Transverse colon (tissue), 4 donors: ENCODE measurements at regions not wholly inside any gene's neighbourhood (a gene's known extent, or its start where the extent isn't known, plus 50 kb on each side); places are given as distances from the start of the nearest gene placed in this dataset.

Source experiments
- DNase-seq: peaks from one replicate; pipeline ENCODE4 v3.0.0-alpha.2; 2019
- H3K27ac ChIP-seq, 4 donors: fragments of 200-600 bp; sonication (generic); 2 replicates each; pipeline ENCODE4 v1.5.1; 2016 to 2018; ENCODE audit warnings: inconsistent platforms in 4 of 4
- H3K27me3 ChIP-seq: fragments of 200-600 bp; sonication (generic); 2 replicates; pipeline ENCODE4 v1.5.1; 2017; ENCODE audit warnings: inconsistent platforms
- H3K36me3 ChIP-seq, 4 donors: fragments of 200-600 bp; sonication (generic); 2 replicates each; pipeline ENCODE4 v1.5.1; 2017 to 2019; ENCODE audit warnings: inconsistent platforms in 4 of 4
- H3K4me1 ChIP-seq, 4 donors: fragments of 200-600 bp; sonication (generic); 2 replicates each; pipeline ENCODE4 v1.5.1; 2017 to 2020; ENCODE audit warnings: inconsistent platforms in 4 of 4
- H3K4me3 ChIP-seq, 4 donors: fragments of 200-600 bp; sonication (generic); 1 replicate in 1 of 4; 2 replicates in 3 of 4; pipeline versions ENCODE4 v1.5.1 to v1.6.1; 2017 to 2019; ENCODE audit warnings: inconsistent platforms in 4 of 4
- H3K9me3 ChIP-seq, 2 donors: fragments of 200-600 bp; sonication (generic); 2 replicates each; pipeline ENCODE4 v1.5.1; 2017 to 2019; ENCODE audit warnings: inconsistent platforms in 2 of 2
- CTCF ChIP-seq, 5 experiments: fragments of 200-600 bp in 3 of 5; fragments of 450-650 bp in 2 of 5; sonication (generic) in 3 of 5; IDR thresholded peaks; 1 replicate in 2 of 5; 2 replicates in 3 of 5; pipeline ENCODE4 v1.5.1; 2016 to 2017; ENCODE audit warnings: antibody characterized with exemption in 5 of 5, inconsistent platforms in 3 of 5, mild to moderate bottlenecking in 2 of 5, moderate library complexity in 1 of 5
- EP300 ChIP-seq: sonication (generic); formaldehyde crosslinking; IDR thresholded peaks from one replicate; pipeline ENCODE4 v1.6.1; 2017; ENCODE audit warnings: antibody characterized with exemption, low read depth
- POLR2A ChIP-seq: fragments of 450-650 bp; IDR thresholded peaks from one replicate; pipeline ENCODE4 v1.6.1; 2016; ENCODE audit warnings: antibody characterized with exemption, mild to moderate bottlenecking, moderate library complexity
- POLR2AphosphoS5 ChIP-seq, 3 donors: sonication (generic); formaldehyde crosslinking; IDR thresholded peaks; one replicate each; pipeline ENCODE4 v1.6.1; 2016; ENCODE audit warnings: antibody characterized with exemption in 3 of 3
- WGBS, 2 donors: methylation state at CpG; one replicate each; pipeline ENCODE4 v1.1.5; 2018; ENCODE audit warnings: low coverage in 1 of 2; 5-methylcytosine and 5-hydroxymethylcytosine counted together
- in situ Hi-C, 4 donors: fragments of 200-750 bp; cut with MboI; loops; one replicate each; pipeline versions ENCODE4 v1.15.0 to v1.15.1; 2017; ENCODE audit warnings: low sequenced_read_pairs in 3 of 4, low pct_ligation_motif_present in 1 of 4, low pct_unique_long_range_greater_than_20kb in 1 of 4
- intact Hi-C: fragments of 100-400 bp; cut with DNase I; formaldehyde crosslinking; loops from one replicate; pipeline ENCODE4 v1.15.1; 2023; ENCODE audit warnings: low total_unique reads

GRCh38 chr18:51731070-51731469 is 533.6 kb upstream of the MEX3C start:
- Histone ChIP-seq H3K36me3 (no peaks in the 10 kb centered on the region), H3K9me3 (no peaks in the 10 kb centered on the region), H3K4me3 (no peak overlapping the region), H3K4me1 (no peaks in the 10 kb centered on the region), H3K27me3 (no peaks in the 10 kb centered on the region), H3K27ac (no peak overlapping the region)
- TF ChIP-seq POLR2AphosphoS5 (IDR thresholded peaks at IDR 0.05) (no peak), EP300 (no peak), CTCF (IDR thresholded peaks at IDR 0.05) (no peak), POLR2A (no peak)
- no peak for DNase-seq
- in situ Hi-C loops: no loop called here
- intact Hi-C loops: no loop called here
- WGBS, 2 donors: 67 to 73% methylated on average over 3 to 4 of the region's 4 CpGs

- no peak for DNase-seq
- 66 to 83% methylated on average over 3 of the region's 3 CpGs for WGBS, 2 donors
- Histone ChIP-seq H3K9me3 (no peaks in the 10 kb centered on the region), H3K4me1 (no peaks in the 10 kb centered on the region), H3K27me3 (no peaks in the 10 kb centered on the region), H3K4me3 (no peak overlapping the region), H3K36me3 (no peaks in the 10 kb centered on the region), H3K27ac (no peak overlapping the region)
- intact Hi-C loops (no loop called here), in situ Hi-C loops (no loop called here)
- no peak for TF ChIP-seq CTCF (IDR thresholded peaks at IDR 0.05)
- no peak for TF ChIP-seq POLR2A
- no peak for TF ChIP-seq EP300
- no peak for TF ChIP-seq POLR2AphosphoS5 (IDR thresholded peaks at IDR 0.05)
Measured at GRCh38 chr18:51734576-51734975, 537.1 kb upstream of the MEX3C start.

- Histone ChIP-seq H3K27ac (no peak overlapping the region), H3K4me3 (no peak overlapping the region), H3K4me1 (no peaks in the 10 kb centered on the region), H3K27me3 (no peaks in the 10 kb centered on the region), H3K9me3 (no peaks in the 10 kb centered on the region), H3K36me3 (no peaks in the 10 kb centered on the region)
- intact Hi-C loops: no loop called here
- TF ChIP-seq CTCF (IDR thresholded peaks at IDR 0.05) (no peak), POLR2A (no peak), EP300 (no peak), POLR2AphosphoS5 (IDR thresholded peaks at IDR 0.05) (no peak)
- no peak for DNase-seq
- in situ Hi-C loops: no loop called here
- 79% methylated on average over 2 of the region's 2 CpGs for WGBS, 2 donors
Measured at GRCh38 chr18:51739044-51739666, 541.7 kb upstream of the MEX3C start.

- TF ChIP-seq POLR2AphosphoS5 (IDR thresholded peaks at IDR 0.05): no peak
- no peak for TF ChIP-seq POLR2A
- no peak for TF ChIP-seq CTCF (IDR thresholded peaks at IDR 0.05)
- no peak for TF ChIP-seq EP300
- intact Hi-C loops: no loop called here
- DNase-seq: no peak
- H3K9me3 ChIP-seq: no peaks in the 10 kb centered on the region
- no peak overlapping the region for H3K4me3 ChIP-seq
- in situ Hi-C loops: no loop called here
- no peaks in the 10 kb centered on the region for H3K36me3 ChIP-seq
- H3K27ac ChIP-seq: no peak overlapping the region
- WGBS, 2 donors: 60 to 61% methylated on average over 4 of the region's 4 CpGs
- H3K4me1 ChIP-seq: no peaks in the 10 kb centered on the region
- no peaks in the 10 kb centered on the region for H3K27me3 ChIP-seq
Measured at GRCh38 chr18:51751901-51752300, 554.4 kb upstream of the MEX3C start.
